ENCODE measurements at regions not wholly inside any gene's neighbourhood (a gene's known extent, or its start where the extent isn't known, plus 50 kb on each side); places are given as distances from the start of the nearest gene placed in this dataset.

DNA sequence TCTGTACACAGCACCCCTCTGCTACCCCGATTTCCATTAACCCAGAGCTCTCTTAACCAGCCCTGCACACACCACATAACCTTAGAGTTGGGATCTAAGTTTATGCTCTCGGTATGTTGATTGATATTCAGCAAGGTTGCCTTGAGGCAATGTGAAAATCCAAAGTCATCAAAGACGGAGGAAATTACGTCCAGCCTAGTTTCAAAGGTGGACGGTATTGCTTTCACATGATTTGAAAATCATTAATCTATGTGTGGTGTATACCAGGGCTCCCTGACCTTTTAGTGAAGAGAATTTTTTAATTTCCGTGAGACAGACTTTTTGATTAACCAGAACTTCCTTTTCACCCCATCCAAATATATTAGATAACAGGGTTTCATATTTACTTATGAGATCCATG is 272.5 kb upstream of the LCORL start:
- TF ChIP-seq, protein P1, sequence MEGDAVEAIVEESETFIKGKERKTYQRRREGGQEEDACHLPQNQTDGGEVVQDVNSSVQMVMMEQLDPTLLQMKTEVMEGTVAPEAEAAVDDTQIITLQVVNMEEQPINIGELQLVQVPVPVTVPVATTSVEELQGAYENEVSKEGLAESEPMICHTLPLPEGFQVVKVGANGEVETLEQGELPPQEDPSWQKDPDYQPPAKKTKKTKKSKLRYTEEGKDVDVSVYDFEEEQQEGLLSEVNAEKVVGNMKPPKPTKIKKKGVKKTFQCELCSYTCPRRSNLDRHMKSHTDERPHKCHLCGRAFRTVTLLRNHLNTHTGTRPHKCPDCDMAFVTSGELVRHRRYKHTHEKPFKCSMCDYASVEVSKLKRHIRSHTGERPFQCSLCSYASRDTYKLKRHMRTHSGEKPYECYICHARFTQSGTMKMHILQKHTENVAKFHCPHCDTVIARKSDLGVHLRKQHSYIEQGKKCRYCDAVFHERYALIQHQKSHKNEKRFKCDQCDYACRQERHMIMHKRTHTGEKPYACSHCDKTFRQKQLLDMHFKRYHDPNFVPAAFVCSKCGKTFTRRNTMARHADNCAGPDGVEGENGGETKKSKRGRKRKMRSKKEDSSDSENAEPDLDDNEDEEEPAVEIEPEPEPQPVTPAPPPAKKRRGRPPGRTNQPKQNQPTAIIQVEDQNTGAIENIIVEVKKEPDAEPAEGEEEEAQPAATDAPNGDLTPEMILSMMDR (conservative IDR thresholded peaks at IDR 0.05; ENCODE audit: low read length), result no peak
- no peak for TF ChIP-seq EZH2phosphoT487 (IDR thresholded peaks at IDR 0.05; ENCODE audit: borderline replicate concordance)

All from Loucy (cell line).